HG03521 (cell line): ENCODE measurements at regions not wholly inside any gene's neighbourhood (a gene's known extent, or its start where the extent isn't known, plus 50 kb on each side); places are given as distances from the start of the nearest gene placed in this dataset.
"Not testable (repeated sequence)": the region's sequence is repeated elsewhere in the genome, so short reads cannot be mapped to it uniquely, and the experiment has no call there.

ENCODE experiments used
- ATAC-seq: cut with Tn5 transposase; IDR thresholded peaks from one replicate; pipeline ENCODE4 v1.9.1; 2021; ENCODE audit warnings: mild to moderate bottlenecking, moderate library complexity; ENCODE audit not compliant: unreplicated experiment

DNA sequence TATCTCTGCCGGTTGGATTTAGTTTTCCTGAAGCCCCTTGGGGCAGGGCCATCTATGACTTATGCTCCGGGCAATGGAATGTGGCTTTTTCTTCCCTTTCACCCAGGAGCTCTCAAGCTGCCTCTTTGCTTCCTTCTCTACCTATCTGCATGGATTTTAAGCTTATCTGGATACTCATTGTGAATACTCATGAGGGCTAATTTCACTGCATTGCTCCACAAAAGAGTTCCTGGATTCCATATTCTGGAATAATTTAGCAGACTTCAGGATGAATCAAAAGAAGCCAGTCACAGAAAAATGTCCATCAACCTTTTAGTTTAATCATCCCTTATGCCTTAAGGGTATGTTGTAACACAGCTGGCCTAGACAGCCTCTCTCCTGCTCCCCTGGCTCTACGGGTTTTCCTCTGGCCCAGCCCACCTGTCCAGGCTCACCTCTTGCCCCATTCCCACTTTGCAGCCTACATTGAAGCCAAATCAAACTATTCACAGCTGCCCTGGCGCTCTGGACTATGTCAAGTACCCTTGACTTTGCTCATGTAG lies 122.8 kb upstream of the RMDN2 start:
- no peak for ATAC-seq

- no peak for ATAC-seq
Observed at GRCh38 chr2:37802899-37803379, 122.1 kb upstream of the RMDN2 start.

GRCh38 chr2:37806004-37806403 lies 119.1 kb upstream of the RMDN2 start:
- ATAC-seq: not testable (repeated sequence)

GRCh38 chr2:37809525-37809924 lies 115.6 kb upstream of the RMDN2 start:
- ATAC-seq: no peak

- no peak for ATAC-seq
Observed at GRCh38 chr2:37809931-37810570, 115.0 kb upstream of the RMDN2 start.

GRCh38 chr2:37812414-37812813 lies 112.7 kb upstream of the RMDN2 start:
- no peak for ATAC-seq

GRCh38 chr2:37812941-37813730 lies 112.0 kb upstream of the RMDN2 start:
- ATAC-seq: no peak

DNA sequence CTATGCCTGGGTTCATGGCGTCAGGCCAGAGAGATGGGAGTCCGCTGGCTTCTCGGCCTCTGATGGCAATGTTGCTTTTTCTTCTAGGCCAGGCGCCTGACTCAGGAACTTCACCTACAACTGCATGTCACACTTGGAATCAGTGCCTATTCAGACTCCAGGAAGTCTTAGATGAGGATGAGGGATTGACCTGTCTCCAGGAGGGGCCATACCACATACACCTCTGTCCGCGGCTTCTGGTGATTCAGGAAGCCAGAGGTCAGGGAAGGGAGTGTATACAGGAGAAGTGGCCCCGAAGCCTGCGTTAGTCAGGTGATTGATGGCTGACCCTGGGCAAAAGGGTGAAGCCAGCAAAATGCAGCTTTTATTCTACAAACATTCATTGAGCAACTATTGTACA lies 109.1 kb upstream of the RMDN2 start:
- ATAC-seq: no peak

GRCh38 chr2:37816686-37817085 lies 108.4 kb upstream of the RMDN2 start:
- ATAC-seq: no peak

GRCh38 chr2:37819186-37819585 lies 105.9 kb upstream of the RMDN2 start:
- no peak for ATAC-seq

DNA sequence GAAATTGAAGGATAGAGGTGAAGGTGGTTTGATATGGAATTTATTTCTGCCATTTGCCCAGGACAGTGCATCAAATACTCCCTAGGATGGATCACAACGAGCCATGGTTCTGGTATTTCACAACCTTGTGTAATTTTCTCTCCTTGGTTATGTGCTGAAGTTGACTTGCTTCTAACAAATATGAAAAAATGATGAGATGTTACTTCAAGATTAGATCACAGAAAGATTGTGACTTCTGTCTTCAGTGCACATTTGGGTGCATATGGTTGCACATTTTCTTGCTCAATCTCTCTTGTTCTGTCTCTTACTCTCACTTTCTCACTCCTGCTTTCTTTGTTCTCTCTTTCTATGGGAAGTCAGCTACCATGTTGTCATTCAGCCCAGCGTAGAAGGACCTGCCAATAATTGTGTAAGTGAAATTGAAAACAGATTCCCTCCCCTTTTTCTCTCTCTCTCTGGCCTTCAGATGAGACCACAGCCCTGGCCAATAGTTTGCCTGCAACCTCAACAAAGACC lies 104.6 kb upstream of the RMDN2 start:
- no peak for ATAC-seq

GRCh38 chr2:37825586-37825985 lies 99.5 kb upstream of the RMDN2 start:
- ATAC-seq: no peak

- ATAC-seq: no peak
Observed at GRCh38 chr2:37826611-37827010, 98.5 kb upstream of the RMDN2 start.

DNA sequence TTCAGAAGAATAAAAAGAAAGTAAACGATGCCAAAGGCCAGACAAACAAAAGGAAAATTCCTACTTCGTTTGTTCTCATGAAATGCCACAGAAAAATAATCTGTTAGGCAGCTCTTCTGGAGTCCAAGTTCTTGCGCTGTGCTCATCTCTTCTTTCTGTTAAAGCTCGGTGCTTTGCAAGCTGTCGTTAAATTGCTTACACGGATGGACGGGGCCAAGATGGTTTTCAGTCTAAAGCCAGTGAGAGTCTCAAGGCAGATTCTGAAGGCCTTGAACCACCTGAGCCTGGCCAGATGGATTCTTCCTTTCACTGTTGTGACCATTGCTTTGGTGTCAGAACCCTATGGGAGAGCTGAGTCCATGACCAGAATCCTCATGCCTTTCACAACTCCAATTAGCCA lies 97.6 kb upstream of the RMDN2 start:
- no peak for ATAC-seq

DNA sequence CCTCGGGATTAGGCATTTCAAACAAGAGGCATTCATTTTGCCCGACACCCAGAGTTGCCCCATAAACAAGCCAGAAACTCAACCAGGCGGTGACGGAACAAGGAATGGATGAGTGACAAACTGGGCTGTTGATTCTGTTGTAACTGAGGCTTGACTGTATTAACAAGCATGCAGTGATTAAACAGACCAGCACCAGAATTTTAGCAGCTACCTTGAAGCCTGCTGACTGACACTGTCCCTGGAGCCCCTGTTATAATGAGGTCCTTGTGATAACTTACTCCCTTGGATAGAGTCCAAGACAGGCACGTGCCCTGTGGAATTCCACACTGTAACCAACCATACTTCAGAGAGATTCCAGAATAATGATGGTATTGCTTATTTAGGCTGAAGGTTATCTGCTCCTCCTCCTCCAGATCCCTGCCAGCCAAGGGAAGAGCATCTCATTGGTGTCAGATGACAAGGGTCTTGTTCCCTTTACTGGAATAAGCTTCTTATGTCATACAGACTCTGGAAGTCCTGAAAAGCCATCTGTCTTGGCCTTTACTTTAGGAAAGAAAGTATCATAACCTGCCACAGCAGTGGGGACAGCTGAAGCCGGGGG lies 97.1 kb upstream of the RMDN2 start:
- ATAC-seq: no peak

GRCh38 chr2:37829202-37829601 lies 95.9 kb upstream of the RMDN2 start:
- ATAC-seq: no peak

DNA sequence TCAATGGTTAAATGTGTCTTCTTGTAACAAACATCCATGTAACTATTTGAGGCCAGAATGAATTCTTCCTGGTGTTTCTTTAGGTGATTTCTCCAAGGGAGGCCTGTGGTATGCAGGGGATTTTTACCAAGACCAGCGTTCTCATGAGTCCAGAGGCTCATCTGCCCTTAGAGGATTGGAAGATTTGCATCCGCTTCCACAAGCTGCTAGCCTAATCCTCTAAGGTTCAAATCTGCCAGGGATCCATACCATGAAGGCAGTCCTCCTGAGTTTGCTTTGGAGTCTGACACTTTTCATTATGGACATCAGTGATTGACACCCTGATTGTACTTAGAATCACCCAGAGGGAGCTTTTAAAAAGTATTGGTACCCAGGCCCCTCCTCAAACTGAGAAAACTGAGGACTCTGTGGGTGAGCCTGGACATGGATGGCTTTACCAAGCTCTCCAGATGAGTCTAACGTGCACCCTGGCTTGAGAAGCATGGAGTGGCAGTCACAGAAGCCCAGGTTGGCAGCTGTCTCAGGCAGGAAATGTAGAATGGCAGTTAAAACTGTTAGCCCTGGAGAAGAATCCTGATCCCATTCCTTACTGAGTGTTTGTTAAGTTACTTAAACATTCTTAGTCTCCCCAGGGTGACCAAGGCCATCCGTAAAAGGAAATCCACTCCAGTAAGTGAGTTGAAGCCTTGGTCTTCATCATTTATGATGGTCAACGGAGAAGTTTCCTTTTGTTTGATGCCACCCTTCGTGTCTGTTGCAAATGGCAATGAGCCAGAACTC lies 95.3 kb upstream of the RMDN2 start:
- no peak for ATAC-seq

- no peak for ATAC-seq
Observed at GRCh38 chr2:37830636-37831035, 94.5 kb upstream of the RMDN2 start.

DNA sequence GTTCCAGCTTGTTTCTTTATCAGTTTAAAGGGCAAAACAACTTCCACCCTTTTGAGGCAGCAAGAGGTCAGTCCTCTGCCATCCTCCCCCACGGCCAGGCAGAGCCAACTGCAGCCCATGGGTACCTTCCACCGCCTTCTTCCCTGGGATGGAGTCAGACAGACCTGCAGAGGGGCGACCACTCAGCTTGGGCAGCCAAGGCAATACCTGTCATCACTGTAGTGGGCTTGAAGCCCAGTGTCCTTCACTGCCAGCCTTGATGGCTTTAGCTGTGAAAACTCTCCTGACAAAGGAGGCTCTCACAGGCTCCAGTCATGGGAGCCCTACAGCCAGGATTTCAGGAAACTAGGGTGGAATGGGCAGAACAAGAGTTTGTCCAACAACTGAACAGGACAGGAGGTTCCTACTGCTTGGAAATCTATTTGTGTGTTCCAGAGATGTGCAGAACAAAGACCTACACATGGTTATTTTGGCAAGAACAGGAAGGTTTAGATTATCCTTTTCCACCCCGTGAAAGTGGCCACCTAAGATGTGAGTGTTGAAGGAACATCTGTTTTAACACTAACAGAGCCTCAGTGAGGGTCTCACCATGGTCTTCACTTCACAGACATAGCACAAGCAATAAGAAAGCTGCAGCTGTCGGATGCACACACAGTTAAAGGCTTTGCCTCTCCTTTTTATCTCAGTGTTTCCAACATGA lies 93.9 kb upstream of the RMDN2 start:
- no peak for ATAC-seq

DNA sequence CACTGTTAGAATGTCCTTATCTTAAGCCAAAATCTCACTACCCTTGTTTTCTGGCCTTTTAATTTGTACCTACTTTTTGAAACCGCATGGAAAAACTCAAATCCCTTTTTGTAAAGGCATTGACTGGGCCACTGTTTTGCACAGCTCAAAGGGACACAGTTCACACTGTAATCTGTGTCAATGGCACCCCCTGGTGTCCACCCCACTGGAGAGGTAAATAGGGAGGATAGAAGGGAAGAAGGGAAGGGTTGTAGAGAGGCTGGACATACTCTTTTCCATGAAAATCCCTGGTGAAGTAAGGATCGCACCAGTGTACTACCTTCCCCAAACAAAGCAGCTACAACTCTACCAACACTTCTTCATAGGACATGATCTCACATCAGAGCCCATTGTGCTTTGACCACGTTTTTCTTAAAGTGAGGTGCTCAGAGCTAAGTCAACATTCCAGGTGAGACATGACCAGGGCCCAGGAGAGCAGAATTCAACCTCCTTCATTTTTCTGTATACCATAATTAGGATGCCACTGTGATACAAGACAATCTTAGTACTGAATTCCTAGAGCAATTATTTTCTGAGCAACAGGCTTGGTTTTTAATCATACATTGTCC lies 92.4 kb upstream of the RMDN2 start:
- no peak for ATAC-seq
